ENCODE measurements at regions not wholly inside any gene's neighbourhood (a gene's known extent, or its start where the extent isn't known, plus 50 kb on each side); places are given as distances from the start of the nearest gene placed in this dataset.

GRCh38 chr6:91804981-91805380 is 1218.1 kb upstream of the MAP3K7 start:
- no peaks in the 10 kb centered on the region for H3K27me3 ChIP-seq (ENCODE audit: insufficient read depth, poor library complexity, severe bottlenecking)
- H3K27ac ChIP-seq (replicated peaks): no peak overlapping the region
- H3K4me3 ChIP-seq (replicated peaks; ENCODE audit: insufficient read depth, low read length): no peak overlapping the region
- DNase-seq (ENCODE audit: low read depth in 1 of 2, low spot score in 1 of 2): no peak
- TF ChIP-seq GABPA (IDR thresholded peaks at IDR 0.05; ENCODE audit: low read depth) (no peak), SPI1 (IDR thresholded peaks at IDR 0.05; ENCODE audit: borderline replicate concordance, low read depth) (no peak), POLR2AphosphoS5 (IDR thresholded peaks at IDR 0.05; ENCODE audit: low read depth) (no peak), CTCF (IDR thresholded peaks at IDR 0.05; ENCODE audit: insufficient read depth, low read length) (no peak), REST (IDR thresholded peaks at IDR 0.05; ENCODE audit: insufficient replicate concordance, low read depth) (no peak)

DNA sequence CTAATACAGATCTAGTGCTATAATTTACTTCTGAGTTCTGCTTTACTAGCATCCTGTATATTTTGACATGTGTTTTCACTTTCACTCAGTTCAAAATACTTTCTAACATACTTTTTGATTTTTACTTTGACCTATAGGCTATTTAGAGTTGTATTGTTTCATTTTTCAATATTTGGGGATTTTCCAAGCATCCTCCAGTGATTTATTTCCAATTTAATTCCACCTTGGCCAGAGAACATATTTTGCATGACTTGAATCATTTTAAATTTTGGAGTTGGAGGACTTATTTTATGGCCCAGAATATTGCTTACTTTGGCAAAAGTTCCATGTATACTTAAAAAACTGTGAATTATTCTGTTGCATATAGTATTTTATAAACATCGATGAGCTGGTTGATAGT is 1215.6 kb upstream of the MAP3K7 start:
- no peaks in the 10 kb centered on the region for H3K27me3 ChIP-seq (ENCODE audit: insufficient read depth, poor library complexity, severe bottlenecking)
- H3K27ac ChIP-seq (replicated peaks): no peak overlapping the region
- no peak overlapping the region for H3K4me3 ChIP-seq (replicated peaks; ENCODE audit: insufficient read depth, low read length)
- TF ChIP-seq CTCF (IDR thresholded peaks at IDR 0.05; ENCODE audit: insufficient read depth, low read length) (no peak), SPI1 (IDR thresholded peaks at IDR 0.05; ENCODE audit: borderline replicate concordance, low read depth) (no peak), REST (IDR thresholded peaks at IDR 0.05; ENCODE audit: insufficient replicate concordance, low read depth) (no peak), POLR2AphosphoS5 (IDR thresholded peaks at IDR 0.05; ENCODE audit: low read depth) (no peak), GABPA (IDR thresholded peaks at IDR 0.05; ENCODE audit: low read depth) (no peak)
- DNase-seq (ENCODE audit: low read depth in 1 of 2, low spot score in 1 of 2): no peak

- TF ChIP-seq CTCF (IDR thresholded peaks at IDR 0.05; ENCODE audit: insufficient read depth, low read length) (no peak), GABPA (IDR thresholded peaks at IDR 0.05; ENCODE audit: low read depth) (no peak), POLR2AphosphoS5 (IDR thresholded peaks at IDR 0.05; ENCODE audit: low read depth) (no peak), SPI1 (IDR thresholded peaks at IDR 0.05; ENCODE audit: borderline replicate concordance, low read depth) (no peak), REST (IDR thresholded peaks at IDR 0.05; ENCODE audit: insufficient replicate concordance, low read depth) (no peak)
- H3K27ac ChIP-seq (replicated peaks): no peak overlapping the region
Observed at GRCh38 chr6:91796603-91797002, 1209.7 kb upstream of the MAP3K7 start.

More at GRCh38 chr6:91796603-91797002, 1209.7 kb upstream of the MAP3K7 start:
- Histone ChIP-seq H3K4me3 (replicated peaks; ENCODE audit: insufficient read depth, low read length) (no peak overlapping the region), H3K27me3 (ENCODE audit: insufficient read depth, poor library complexity, severe bottlenecking) (no peaks in the 10 kb centered on the region)
- no peak for DNase-seq (ENCODE audit: low read depth in 1 of 2, low spot score in 1 of 2)
